Fibroblast of the aortic adventitia (primary cell): ENCODE measurements at regions not wholly inside any gene's neighbourhood (a gene's known extent, or its start where the extent isn't known, plus 50 kb on each side); places are given as distances from the start of the nearest gene placed in this dataset.

Source experiments
- DNase-seq: peaks from one replicate; pipeline ENCODE4 v3.0.0-alpha.2; 2010; ENCODE audit warnings: low read depth
- H3K4me3 ChIP-seq: 2 replicates; pipeline ENCODE4 v1.5.1; 2011; ENCODE audit warnings: low read depth, mild to moderate bottlenecking, control low read depth, low read length, moderate library complexity
- TF ChIP-seq, protein P1 (sequence below): IDR thresholded peaks from 2 replicates; pipeline ENCODE4 v1.5.1; 2011; ENCODE audit warnings: mild to moderate bottlenecking, low read length, control low read depth, inconsistent platforms; ENCODE audit not compliant: insufficient read depth

DNA sequence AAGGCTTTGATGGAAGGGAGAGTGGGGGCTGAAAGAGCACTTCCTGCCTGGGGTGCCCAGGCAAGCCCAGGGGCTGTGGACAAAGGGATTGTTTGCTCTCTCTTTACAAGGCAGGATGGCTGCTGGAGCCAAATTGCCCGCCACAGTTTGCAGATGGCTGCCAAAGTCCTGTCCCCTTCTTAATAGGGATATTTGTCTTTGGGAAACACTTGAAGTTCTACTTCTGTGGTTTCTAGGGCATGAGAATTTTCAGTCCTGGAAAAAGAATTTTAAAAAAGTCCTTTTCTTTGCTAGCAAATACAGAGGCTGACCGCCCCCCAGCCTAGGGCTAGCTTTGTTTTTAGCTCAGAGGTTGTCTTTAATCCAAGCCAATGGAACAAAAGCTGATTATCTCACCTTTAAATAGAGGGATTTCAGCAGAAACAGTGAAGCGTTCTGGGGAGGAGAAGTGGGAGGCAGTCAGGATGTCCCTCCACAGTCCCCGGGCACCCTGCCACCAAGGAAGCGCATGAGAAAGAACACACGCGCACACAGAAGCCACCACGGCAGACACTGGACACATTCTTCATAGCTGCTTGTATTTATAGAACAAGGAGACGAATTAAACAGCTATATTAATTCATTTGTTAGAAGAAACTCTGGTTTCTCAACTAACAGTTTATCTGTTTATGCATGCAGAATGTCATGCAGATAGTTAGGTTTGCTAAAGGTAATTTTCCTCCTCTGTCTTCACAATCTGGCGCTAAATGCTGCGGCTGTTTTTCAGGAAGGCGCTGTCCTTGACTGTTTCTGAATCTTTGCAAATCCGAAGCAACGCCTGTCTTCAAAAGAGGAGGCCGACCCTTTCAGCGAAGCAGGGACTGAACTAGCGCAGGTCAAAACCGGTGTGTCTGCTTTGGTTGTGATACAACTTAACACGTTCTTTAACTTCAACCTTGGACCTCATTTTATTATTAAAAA, 736.9 kb downstream of the QKI start:
- H3K4me3 ChIP-seq, result no peak overlapping the region
- DNase-seq, result no peak
- TF ChIP-seq, protein P1, sequence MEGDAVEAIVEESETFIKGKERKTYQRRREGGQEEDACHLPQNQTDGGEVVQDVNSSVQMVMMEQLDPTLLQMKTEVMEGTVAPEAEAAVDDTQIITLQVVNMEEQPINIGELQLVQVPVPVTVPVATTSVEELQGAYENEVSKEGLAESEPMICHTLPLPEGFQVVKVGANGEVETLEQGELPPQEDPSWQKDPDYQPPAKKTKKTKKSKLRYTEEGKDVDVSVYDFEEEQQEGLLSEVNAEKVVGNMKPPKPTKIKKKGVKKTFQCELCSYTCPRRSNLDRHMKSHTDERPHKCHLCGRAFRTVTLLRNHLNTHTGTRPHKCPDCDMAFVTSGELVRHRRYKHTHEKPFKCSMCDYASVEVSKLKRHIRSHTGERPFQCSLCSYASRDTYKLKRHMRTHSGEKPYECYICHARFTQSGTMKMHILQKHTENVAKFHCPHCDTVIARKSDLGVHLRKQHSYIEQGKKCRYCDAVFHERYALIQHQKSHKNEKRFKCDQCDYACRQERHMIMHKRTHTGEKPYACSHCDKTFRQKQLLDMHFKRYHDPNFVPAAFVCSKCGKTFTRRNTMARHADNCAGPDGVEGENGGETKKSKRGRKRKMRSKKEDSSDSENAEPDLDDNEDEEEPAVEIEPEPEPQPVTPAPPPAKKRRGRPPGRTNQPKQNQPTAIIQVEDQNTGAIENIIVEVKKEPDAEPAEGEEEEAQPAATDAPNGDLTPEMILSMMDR, result no peak

DNA sequence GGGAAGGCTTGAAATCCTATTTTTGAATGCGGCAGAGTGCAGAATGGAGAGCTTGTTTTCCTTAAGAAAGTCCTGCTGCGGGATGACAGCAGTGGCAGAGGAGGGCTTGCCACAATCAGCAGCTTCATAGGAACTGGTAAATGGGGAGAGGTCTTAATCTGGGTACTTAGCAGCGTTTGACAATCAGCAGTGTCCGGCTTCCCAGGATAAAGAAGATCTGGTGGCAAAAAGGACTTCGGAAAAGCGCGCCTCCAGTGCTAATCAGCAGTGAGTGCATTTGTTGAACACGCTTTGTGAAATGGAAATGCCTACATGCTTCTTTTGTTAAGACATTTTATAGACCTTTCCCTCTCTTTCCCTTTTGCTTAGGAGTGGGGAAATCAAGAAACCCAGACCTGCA, 735.7 kb downstream of the QKI start:
- no peak for DNase-seq
- TF ChIP-seq, protein P1, result no peak
- no peak overlapping the region for H3K4me3 ChIP-seq

DNA sequence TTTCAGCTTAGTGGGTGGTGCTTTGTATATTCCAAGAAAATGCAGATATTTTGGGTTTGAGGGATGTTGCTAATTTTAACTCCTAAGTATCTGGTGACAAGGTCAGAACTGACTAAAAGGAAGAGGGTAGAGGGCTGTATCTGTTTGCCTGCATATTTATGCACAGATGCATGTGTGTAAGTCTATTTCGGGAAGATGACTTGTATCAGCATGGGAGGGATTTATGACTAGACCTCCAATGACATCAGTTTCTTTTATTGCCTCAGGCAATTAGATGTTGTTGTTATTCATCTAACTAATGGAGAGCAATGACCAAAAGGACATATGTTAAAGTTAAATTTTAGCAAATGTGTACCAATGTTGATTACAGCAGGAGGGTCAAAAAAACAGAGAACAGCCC, 734.3 kb downstream of the QKI start:
- no peak overlapping the region for H3K4me3 ChIP-seq
- DNase-seq, result no peak
- TF ChIP-seq, protein P1, result no peak

DNA sequence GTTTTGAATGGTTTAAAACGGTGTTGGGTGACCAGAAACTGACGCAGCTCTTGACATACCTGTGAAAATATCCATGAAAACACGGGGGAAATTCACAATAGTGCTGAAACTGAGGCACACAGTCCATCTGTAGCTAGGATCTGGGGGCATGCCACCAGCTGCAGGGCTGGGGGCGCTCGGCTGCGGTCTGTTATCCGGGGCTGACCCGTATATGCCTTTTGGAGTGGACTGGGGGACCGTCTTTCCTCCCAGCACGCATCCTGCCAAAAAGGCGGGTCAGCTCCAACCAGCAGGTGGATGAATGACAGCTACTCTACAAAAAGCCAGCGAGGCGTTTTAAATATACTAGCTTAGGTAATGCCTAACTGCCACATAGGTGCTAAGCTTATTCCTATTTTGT, 729.8 kb downstream of the QKI start:
- no peak overlapping the region for H3K4me3 ChIP-seq
- no peak for DNase-seq
- TF ChIP-seq, protein P1, result no peak

DNA sequence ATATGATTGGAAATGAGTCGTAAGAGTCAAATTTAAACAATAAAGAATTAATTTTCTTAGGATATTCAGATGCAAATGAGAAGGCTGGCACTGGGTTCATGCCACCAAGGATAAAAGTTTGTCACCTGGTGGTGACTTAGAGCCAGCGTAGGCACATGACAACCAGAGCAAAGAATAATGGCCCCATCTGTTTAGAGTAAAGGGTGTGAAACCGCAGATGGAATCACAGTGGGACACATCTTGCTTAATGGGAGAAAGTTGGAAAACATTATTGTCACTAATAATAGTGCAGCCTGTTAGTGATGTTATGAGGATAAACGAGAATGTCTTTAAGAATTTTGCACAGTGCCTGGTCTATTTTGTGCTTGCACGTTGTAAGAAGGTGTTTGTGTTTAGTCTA, 727.8 kb downstream of the QKI start:
- DNase-seq, result no peak
- TF ChIP-seq, protein P1, result no peak
- H3K4me3 ChIP-seq, result no peak overlapping the region

DNA sequence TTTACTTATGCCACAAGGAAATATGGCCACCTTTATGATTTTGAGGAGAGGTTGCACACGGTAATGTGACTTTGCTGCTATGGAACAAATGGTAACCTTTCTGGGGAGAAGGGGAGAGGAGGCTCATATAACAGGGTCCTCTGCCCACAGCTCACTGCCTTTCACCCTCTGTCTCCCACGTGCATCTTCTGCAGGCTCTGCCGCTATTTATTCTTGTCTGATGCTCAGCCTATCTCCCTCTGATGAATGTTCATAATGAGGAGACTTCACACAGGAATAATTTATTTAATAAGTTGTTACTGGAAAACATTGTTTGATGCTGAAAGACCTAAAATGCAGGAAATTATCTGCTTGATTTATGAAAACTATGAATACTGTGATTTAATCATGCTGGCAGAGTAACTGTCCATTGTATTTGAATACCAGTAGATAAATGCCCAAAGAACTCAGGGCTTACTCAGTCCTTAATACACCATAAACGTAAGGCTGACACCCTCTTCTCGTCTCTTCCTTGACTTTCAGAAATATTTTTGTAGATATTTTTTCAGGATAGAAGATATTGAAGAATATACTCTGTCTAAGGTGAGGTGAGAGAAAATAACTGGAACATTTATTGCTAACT, 721.1 kb downstream of the QKI start:
- no peak overlapping the region for H3K4me3 ChIP-seq
- no peak for DNase-seq
- TF ChIP-seq, protein P1, result no peak
